AG10803 (cell line): ENCODE measurements at regions not wholly inside any gene's neighbourhood (a gene's known extent, or its start where the extent isn't known, plus 50 kb on each side); places are given as distances from the start of the nearest gene placed in this dataset.
A peak's percentile ranks its signal among the peaks of the same experiment; 100 is the strongest.

ENCODE experiments used
- DNase-seq: peaks from one replicate; pipeline ENCODE4 v3.0.0; 2010; ENCODE audit warnings: low read depth
- H3K4me3 ChIP-seq: 2 replicates; pipeline ENCODE4 v1.5.1; 2011; ENCODE audit warnings: mild to moderate bottlenecking, low read length, control low read depth
- CTCF ChIP-seq: conservative IDR thresholded peaks from 2 replicates; pipeline ENCODE4 v1.5.1; 2011; ENCODE audit warnings: mild to moderate bottlenecking, low read length, control low read depth, inconsistent platforms

- TF ChIP-seq CTCF, result no peak
- no peak overlapping the region for H3K4me3 ChIP-seq
- no peak for DNase-seq
Measured at GRCh38 chr4:111618908-111619307, 526.3 kb upstream of the FAM241A start.

- TF ChIP-seq CTCF, result no peak
- H3K4me3 ChIP-seq, result no peak overlapping the region
- DNase-seq, result no peak
Measured at GRCh38 chr4:111628437-111628836, 516.8 kb upstream of the FAM241A start.

GRCh38 chr4:111630705-111631104 is 514.5 kb upstream of the FAM241A start:
- DNase-seq, result peak; percentile 52
- no peak overlapping the region for H3K4me3 ChIP-seq
- peak; percentile 63 for TF ChIP-seq CTCF

- TF ChIP-seq CTCF, result peak; percentile 60
- H3K4me3 ChIP-seq, result no peak overlapping the region
- peak; percentile 47 for DNase-seq
Measured at GRCh38 chr4:111631215-111631999, 513.8 kb upstream of the FAM241A start.

GRCh38 chr4:111632641-111633151 is 512.6 kb upstream of the FAM241A start:
- peak; percentile 63 for DNase-seq
- no peak for TF ChIP-seq CTCF
- H3K4me3 ChIP-seq, result no peak overlapping the region

GRCh38 chr4:111633663-111634266 is 511.5 kb upstream of the FAM241A start:
- no peak overlapping the region for H3K4me3 ChIP-seq
- TF ChIP-seq CTCF, result no peak
- no peak for DNase-seq

GRCh38 chr4:111635646-111636045 is 509.6 kb upstream of the FAM241A start:
- no peak for TF ChIP-seq CTCF
- no peak overlapping the region for H3K4me3 ChIP-seq
- no peak for DNase-seq
